ENCODE measurements at regions not wholly inside any gene's neighbourhood (a gene's known extent, or its start where the extent isn't known, plus 50 kb on each side); places are given as distances from the start of the nearest gene placed in this dataset.

DNA sequence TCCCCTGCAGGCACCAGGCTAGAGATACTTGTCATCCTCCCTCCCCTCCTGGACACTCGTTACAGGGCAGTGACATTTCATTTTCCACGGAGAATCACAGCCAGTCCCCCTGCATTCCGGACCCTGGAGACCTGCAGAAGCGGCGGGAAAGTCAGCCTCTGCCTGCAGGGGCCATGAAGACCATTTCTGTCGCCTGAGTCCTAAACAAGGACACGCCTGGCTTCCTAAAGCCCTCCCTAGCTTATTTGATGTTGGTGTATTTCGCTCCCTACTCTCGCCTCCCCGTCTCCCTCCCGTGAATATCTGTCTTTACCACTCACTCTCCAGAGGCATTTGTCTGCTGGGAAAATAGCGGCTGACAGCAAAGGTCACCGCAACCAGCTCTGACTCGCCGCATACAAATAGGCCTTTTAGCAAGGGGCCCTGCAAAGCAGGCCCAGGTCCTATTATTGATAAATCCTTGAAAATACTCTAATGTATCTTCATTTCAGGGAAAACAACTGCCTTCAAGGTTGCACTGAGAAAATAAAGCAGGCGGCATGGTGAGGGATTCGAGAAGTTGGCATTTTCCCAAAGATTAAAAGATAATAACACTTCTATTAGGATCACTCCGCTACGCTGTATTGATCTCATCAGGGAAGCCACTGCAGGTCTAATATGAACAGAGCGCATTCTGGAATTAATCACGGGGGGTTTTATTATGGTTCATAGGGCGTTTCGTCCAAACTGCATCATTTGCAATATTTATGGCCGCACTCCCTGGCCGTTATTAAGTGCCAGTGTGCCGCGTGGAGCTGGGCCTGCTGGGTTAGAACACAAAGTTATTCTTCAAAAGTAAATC, 447.1 kb upstream of the CDH5 start:
- Histone ChIP-seq H3K4me3 (ENCODE audit: low read length) (no peak overlapping the region), H3K27me3 (ENCODE audit: control insufficient read depth, insufficient read depth, low read length) (no peaks in the 10 kb centered on the region), H3K27ac (ENCODE audit: low read length) (no peak overlapping the region), H3K9me3 (replicated peaks; ENCODE audit: control insufficient read depth, low read depth, low read length) (no peaks in the 10 kb centered on the region), H3K36me3 (ENCODE audit: control insufficient read depth, insufficient read depth, low read length) (no peaks in the 10 kb centered on the region), H3K4me1 (ENCODE audit: control insufficient read depth, insufficient read depth, low read length) (no peaks in the 10 kb centered on the region)
- 72% methylated on average over 14 of the region's 27 CpGs for WGBS (ENCODE audit: insufficient coverage)
- no peak for DNase-seq

GRCh38 chr16:65917466-65917865, 449.0 kb upstream of the CDH5 start:
- WGBS (ENCODE audit: insufficient coverage): 71% methylated on average over 1 of the region's 2 CpGs
- Histone ChIP-seq H3K4me3 (ENCODE audit: low read length) (no peak overlapping the region), H3K9me3 (replicated peaks; ENCODE audit: control insufficient read depth, low read depth, low read length) (no peaks in the 10 kb centered on the region), H3K4me1 (ENCODE audit: control insufficient read depth, insufficient read depth, low read length) (no peaks in the 10 kb centered on the region), H3K36me3 (ENCODE audit: control insufficient read depth, insufficient read depth, low read length) (no peaks in the 10 kb centered on the region), H3K27ac (ENCODE audit: low read length) (no peak overlapping the region), H3K27me3 (ENCODE audit: control insufficient read depth, insufficient read depth, low read length) (no peaks in the 10 kb centered on the region)
- no peak for DNase-seq

DNA sequence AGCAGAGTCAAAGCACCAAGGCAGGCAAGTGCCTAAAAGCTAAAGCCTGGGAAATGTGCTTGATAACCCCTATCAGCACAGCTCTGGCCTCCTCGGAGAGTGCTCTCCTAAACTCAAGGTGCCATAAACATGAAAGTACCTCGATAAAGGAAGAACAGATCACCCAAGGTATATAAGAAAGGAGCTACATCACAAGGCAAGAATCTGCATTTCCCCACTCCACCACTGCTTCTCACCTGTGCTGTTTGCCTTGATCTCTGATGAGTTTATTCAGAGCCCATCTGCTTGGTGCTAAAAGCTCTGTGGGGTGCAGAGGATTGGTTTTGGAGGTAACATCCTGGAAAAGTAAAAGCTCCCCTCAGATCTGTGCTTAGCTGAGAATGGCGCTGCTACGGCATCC, 449.5 kb upstream of the CDH5 start:
- H3K27ac ChIP-seq (ENCODE audit: low read length): no peak overlapping the region
- 100% methylated on average over 2 of the region's 4 CpGs for WGBS (ENCODE audit: insufficient coverage)
- no peak for DNase-seq
- no peaks in the 10 kb centered on the region for H3K36me3 ChIP-seq (ENCODE audit: control insufficient read depth, insufficient read depth, low read length)
- H3K4me3 ChIP-seq (ENCODE audit: low read length): no peak overlapping the region
- H3K4me1 ChIP-seq (ENCODE audit: control insufficient read depth, insufficient read depth, low read length): no peaks in the 10 kb centered on the region
- no peaks in the 10 kb centered on the region for H3K9me3 ChIP-seq (replicated peaks; ENCODE audit: control insufficient read depth, low read depth, low read length)
- H3K27me3 ChIP-seq (ENCODE audit: control insufficient read depth, insufficient read depth, low read length): no peaks in the 10 kb centered on the region

- H3K9me3 ChIP-seq (replicated peaks; ENCODE audit: control insufficient read depth, low read depth, low read length): no peaks in the 10 kb centered on the region
- H3K36me3 ChIP-seq (ENCODE audit: control insufficient read depth, insufficient read depth, low read length): no peaks in the 10 kb centered on the region
- H3K4me3 ChIP-seq (ENCODE audit: low read length): no peak overlapping the region
- no peaks in the 10 kb centered on the region for H3K27me3 ChIP-seq (ENCODE audit: control insufficient read depth, insufficient read depth, low read length)
- 94% methylated on average over 3 of the region's 5 CpGs for WGBS (ENCODE audit: insufficient coverage)
- H3K27ac ChIP-seq (ENCODE audit: low read length): no peak overlapping the region
- H3K4me1 ChIP-seq (ENCODE audit: control insufficient read depth, insufficient read depth, low read length): no peaks in the 10 kb centered on the region
- no peak for DNase-seq
Observed at GRCh38 chr16:65910291-65910690, 456.2 kb upstream of the CDH5 start.

- peak; percentile 11 for DNase-seq
- Histone ChIP-seq H3K27me3 (ENCODE audit: control insufficient read depth, insufficient read depth, low read length) (no peaks in the 10 kb centered on the region), H3K36me3 (ENCODE audit: control insufficient read depth, insufficient read depth, low read length) (no peaks in the 10 kb centered on the region), H3K9me3 (replicated peaks; ENCODE audit: control insufficient read depth, low read depth, low read length) (no peaks in the 10 kb centered on the region), H3K27ac (ENCODE audit: low read length) (no peak overlapping the region), H3K4me3 (ENCODE audit: low read length) (no peak overlapping the region), H3K4me1 (ENCODE audit: control insufficient read depth, insufficient read depth, low read length) (no peaks in the 10 kb centered on the region)
- 17% methylated on average over 2 of the region's 7 CpGs for WGBS (ENCODE audit: insufficient coverage)
Observed at GRCh38 chr16:65909310-65910050, 457.0 kb upstream of the CDH5 start.

- Histone ChIP-seq H3K4me1 (ENCODE audit: control insufficient read depth, insufficient read depth, low read length) (no peaks in the 10 kb centered on the region), H3K27me3 (ENCODE audit: control insufficient read depth, insufficient read depth, low read length) (no peaks in the 10 kb centered on the region), H3K9me3 (replicated peaks; ENCODE audit: control insufficient read depth, low read depth, low read length) (no peaks in the 10 kb centered on the region), H3K4me3 (ENCODE audit: low read length) (no peak overlapping the region), H3K36me3 (ENCODE audit: control insufficient read depth, insufficient read depth, low read length) (no peaks in the 10 kb centered on the region), H3K27ac (ENCODE audit: low read length) (no peak overlapping the region)
- DNase-seq: no peak
- WGBS (ENCODE audit: insufficient coverage): 48% methylated on average over 2 of the region's 3 CpGs
Observed at GRCh38 chr16:65908568-65908967, 457.9 kb upstream of the CDH5 start.

DNA sequence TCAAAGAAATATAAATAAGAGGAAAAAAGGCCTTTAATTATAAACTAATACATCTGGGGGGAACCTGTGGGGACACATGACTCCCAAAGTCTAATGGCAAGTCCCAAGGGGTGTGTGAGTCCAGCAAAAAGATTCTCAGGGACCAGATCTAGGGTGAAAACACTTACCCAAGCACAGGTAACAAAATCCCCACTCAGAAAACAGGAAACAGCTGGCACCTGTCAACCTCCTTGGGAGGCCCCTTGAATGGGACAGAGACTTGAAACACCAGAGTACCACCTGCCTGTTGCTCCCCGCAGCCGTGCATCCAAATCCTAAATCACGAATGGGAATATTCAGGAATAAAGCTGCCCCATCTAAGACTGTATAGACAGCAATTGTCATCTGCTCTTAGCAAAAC, 461.2 kb upstream of the CDH5 start:
- no peak for DNase-seq
- H3K27ac ChIP-seq (ENCODE audit: low read length): no peak overlapping the region
- no peak overlapping the region for H3K4me3 ChIP-seq (ENCODE audit: low read length)
- no peaks in the 10 kb centered on the region for H3K9me3 ChIP-seq (replicated peaks; ENCODE audit: control insufficient read depth, low read depth, low read length)
- H3K4me1 ChIP-seq (ENCODE audit: control insufficient read depth, insufficient read depth, low read length): no peaks in the 10 kb centered on the region
- WGBS (ENCODE audit: insufficient coverage): 58% methylated on average over 3 of the region's 3 CpGs
- no peaks in the 10 kb centered on the region for H3K36me3 ChIP-seq (ENCODE audit: control insufficient read depth, insufficient read depth, low read length)
- H3K27me3 ChIP-seq (ENCODE audit: control insufficient read depth, insufficient read depth, low read length): no peaks in the 10 kb centered on the region

- WGBS (ENCODE audit: insufficient coverage): 90% methylated on average over 2 of the region's 6 CpGs
- Histone ChIP-seq H3K27me3 (ENCODE audit: control insufficient read depth, insufficient read depth, low read length) (no peaks in the 10 kb centered on the region), H3K27ac (ENCODE audit: low read length) (no peak overlapping the region), H3K4me3 (ENCODE audit: low read length) (no peak overlapping the region), H3K36me3 (ENCODE audit: control insufficient read depth, insufficient read depth, low read length) (no peaks in the 10 kb centered on the region), H3K9me3 (replicated peaks; ENCODE audit: control insufficient read depth, low read depth, low read length) (no peaks in the 10 kb centered on the region), H3K4me1 (ENCODE audit: control insufficient read depth, insufficient read depth, low read length) (no peaks in the 10 kb centered on the region)
- DNase-seq: no peak
Observed at GRCh38 chr16:65896448-65897153, 469.9 kb upstream of the CDH5 start.

DNA sequence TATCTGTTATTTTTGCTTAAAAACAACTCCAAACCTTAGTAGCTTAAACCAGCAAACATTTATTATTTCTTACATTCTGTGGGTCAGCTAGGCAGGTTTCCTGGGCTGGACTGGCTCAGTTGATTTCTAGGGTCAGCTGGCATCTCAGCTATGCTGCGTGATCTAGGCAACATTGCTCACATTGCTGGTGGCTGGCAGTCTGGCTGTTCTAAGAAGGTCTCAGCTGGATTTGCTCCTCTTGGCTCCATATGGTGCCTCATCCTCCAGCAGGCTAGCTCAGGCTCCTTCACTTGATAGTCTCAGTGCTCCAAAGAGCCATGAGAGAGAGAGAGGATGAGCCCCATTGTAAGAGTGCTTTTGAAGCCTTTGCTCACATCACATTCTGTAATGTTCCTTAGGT, 470.6 kb upstream of the CDH5 start:
- Histone ChIP-seq H3K4me1 (ENCODE audit: control insufficient read depth, insufficient read depth, low read length) (no peaks in the 10 kb centered on the region), H3K36me3 (ENCODE audit: control insufficient read depth, insufficient read depth, low read length) (no peaks in the 10 kb centered on the region), H3K9me3 (replicated peaks; ENCODE audit: control insufficient read depth, low read depth, low read length) (no peaks in the 10 kb centered on the region), H3K27me3 (ENCODE audit: control insufficient read depth, insufficient read depth, low read length) (no peaks in the 10 kb centered on the region), H3K4me3 (ENCODE audit: low read length) (no peak overlapping the region), H3K27ac (ENCODE audit: low read length) (no peak overlapping the region)
- no peak for DNase-seq
- 100% methylated on average over 1 of the region's 1 CpG for WGBS (ENCODE audit: insufficient coverage)

- Histone ChIP-seq H3K27me3 (ENCODE audit: control insufficient read depth, insufficient read depth, low read length) (no peaks in the 10 kb centered on the region), H3K9me3 (replicated peaks; ENCODE audit: control insufficient read depth, low read depth, low read length) (no peaks in the 10 kb centered on the region), H3K27ac (ENCODE audit: low read length) (no peak overlapping the region), H3K36me3 (ENCODE audit: control insufficient read depth, insufficient read depth, low read length) (no peaks in the 10 kb centered on the region), H3K4me3 (ENCODE audit: low read length) (no peak overlapping the region), H3K4me1 (ENCODE audit: control insufficient read depth, insufficient read depth, low read length) (no peaks in the 10 kb centered on the region)
- no peak for DNase-seq
- 40% methylated on average over 2 of the region's 3 CpGs for WGBS (ENCODE audit: insufficient coverage)
Observed at GRCh38 chr16:65895486-65895885, 471.0 kb upstream of the CDH5 start.

Measured in muscle of leg (tissue), 3 donors.